Gastroesophageal sphincter (tissue), 3 donors: ENCODE measurements at regions not wholly inside any gene's neighbourhood (a gene's known extent, or its start where the extent isn't known, plus 50 kb on each side); places are given as distances from the start of the nearest gene placed in this dataset.

Experiments
- POLR2AphosphoS5 ChIP-seq: sonication (generic); formaldehyde crosslinking; IDR thresholded peaks from one replicate; pipeline ENCODE4 v1.6.1; 2017; ENCODE audit warnings: antibody characterized with exemption
- TF ChIP-seq, protein P1 (sequence below), 4 experiments: fragments of 200-600 bp in 2 of 4; fragments of 450-650 bp in 2 of 4; sonication (generic) in 1 of 4; IDR thresholded peaks; one replicate each; pipeline ENCODE4 v1.5.1; 2017 to 2019; ENCODE audit warnings: antibody characterized with exemption in 4 of 4, mild to moderate bottlenecking in 2 of 4, moderate library complexity in 2 of 4

DNA sequence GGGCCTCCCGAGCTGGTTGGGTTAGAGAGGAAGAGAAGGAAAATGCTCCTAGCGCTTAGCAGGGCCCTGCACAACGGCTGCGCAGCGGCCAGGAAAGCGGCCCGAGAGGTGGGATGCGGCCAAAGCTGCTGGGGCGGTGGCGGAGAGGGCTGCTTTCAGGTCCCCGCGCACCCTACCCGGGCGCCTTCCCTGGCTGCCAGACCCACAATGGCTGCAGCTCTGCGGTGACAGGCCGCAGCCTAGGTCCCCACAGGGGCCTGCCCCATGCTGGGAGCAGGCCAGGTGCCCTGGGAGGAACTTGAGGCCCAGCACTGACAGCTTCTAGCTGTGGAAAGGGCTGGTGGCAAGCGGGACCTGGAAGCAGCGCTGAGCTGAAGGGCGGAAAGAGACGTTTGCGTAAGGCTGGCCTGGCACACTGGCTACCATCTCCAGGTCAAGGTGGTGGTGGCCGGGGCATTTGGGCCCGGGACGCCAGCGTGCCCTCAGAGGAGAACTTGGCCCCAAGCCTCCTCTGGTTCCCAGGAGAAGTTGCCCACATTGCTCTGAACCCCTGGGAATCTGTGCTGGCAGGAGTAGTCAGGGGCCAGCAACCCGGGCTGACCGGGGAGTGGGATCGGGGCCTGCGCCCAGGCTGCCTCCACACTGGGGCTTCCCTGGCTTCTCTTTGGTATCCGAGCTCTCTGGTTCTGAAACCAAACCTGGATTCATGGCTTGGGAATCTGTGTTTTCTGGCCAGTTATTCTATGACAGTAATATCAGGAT, 72.9 kb upstream of the ZNF804B start:
- TF ChIP-seq, protein P1, sequence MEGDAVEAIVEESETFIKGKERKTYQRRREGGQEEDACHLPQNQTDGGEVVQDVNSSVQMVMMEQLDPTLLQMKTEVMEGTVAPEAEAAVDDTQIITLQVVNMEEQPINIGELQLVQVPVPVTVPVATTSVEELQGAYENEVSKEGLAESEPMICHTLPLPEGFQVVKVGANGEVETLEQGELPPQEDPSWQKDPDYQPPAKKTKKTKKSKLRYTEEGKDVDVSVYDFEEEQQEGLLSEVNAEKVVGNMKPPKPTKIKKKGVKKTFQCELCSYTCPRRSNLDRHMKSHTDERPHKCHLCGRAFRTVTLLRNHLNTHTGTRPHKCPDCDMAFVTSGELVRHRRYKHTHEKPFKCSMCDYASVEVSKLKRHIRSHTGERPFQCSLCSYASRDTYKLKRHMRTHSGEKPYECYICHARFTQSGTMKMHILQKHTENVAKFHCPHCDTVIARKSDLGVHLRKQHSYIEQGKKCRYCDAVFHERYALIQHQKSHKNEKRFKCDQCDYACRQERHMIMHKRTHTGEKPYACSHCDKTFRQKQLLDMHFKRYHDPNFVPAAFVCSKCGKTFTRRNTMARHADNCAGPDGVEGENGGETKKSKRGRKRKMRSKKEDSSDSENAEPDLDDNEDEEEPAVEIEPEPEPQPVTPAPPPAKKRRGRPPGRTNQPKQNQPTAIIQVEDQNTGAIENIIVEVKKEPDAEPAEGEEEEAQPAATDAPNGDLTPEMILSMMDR (IDR thresholded peaks at IDR 0.05), result no peak
- no peak for TF ChIP-seq POLR2AphosphoS5
